BJ (cell line): ENCODE measurements at regions not wholly inside any gene's neighbourhood (a gene's known extent, or its start where the extent isn't known, plus 50 kb on each side); places are given as distances from the start of the nearest gene placed in this dataset.
A peak's percentile ranks its signal among the peaks of the same experiment; 100 is the strongest.

Experiments used
- CTCF ChIA-PET: fragments of 350-600 bp; formaldehyde crosslinking; extraction: SDS; loops from one replicate; lab custom pipeline; 2021; ENCODE audit warnings: antibody characterized with exemption, inconsistent platforms; lab: Yijun Ruan, JAX
- POLR2A ChIA-PET: fragments of 300-600 bp; sonication (Branson Sonifier 250); formaldehyde crosslinking; extraction: SDS; loops from one replicate; lab custom pipeline; 2021; ENCODE audit warnings: antibody characterized with exemption; lab: Charles Lee
- DNase-seq: peaks from one replicate; pipeline ENCODE4 v3.0.0-alpha.2; 2011; ENCODE audit warnings: low read depth
- H3K27me3 ChIP-seq: 2 replicates; pipeline ENCODE4 v1.6.0; 2011; ENCODE audit warnings: low read length; ENCODE audit not compliant: control insufficient read depth, insufficient read depth
- H3K36me3 ChIP-seq: 2 replicates; pipeline ENCODE4 v1.5.1; 2011; ENCODE audit warnings: low read length; ENCODE audit not compliant: control insufficient read depth, insufficient read depth
- H3K4me3 ChIP-seq: 2 replicates; pipeline ENCODE4 v1.5.1; 2011; ENCODE audit warnings: low read depth, mild to moderate bottlenecking, control low read depth, low read length
- CTCF ChIP-seq: IDR thresholded peaks from 2 replicates; pipeline ENCODE4 v1.5.1; 2011; ENCODE audit warnings: low read depth, mild to moderate bottlenecking, control low read depth, inconsistent platforms, low read length, moderate library complexity; ENCODE audit not compliant: insufficient read depth

DNA sequence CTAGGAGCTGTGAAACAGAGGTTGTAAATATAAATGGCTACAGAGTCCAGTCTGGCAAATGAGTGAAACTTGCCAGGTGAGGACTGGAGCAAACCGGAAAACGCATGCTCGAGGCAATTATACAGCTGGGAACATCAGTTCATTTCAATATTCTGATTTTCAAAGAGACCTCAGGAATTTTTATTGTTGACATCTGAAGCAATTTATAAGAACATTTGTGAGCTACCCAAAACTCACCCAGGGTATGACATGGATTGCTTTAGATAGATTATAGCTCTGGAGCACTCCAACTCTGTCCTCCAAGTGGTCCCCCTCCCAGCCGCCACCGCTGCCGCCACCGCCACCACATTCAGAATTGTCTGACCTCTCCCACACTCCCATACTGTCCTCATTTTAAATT lies 84.6 kb upstream of the GRAMD2B start:
- H3K36me3 ChIP-seq, result no peaks in the 10 kb centered on the region
- H3K27me3 ChIP-seq, result peaks cover 3% of the 10 kb centered on the region
- no peak for TF ChIP-seq CTCF
- POLR2A ChIA-PET, result interaction anchor here (1.0 kb wide), 1 partner anchor 16 kb away, joined by 3 read pairs; no protein-coding TSS in a partner anchor
- no peak for DNase-seq
- CTCF ChIA-PET, result interaction anchor here (0.8 to 5.1 kb wide), 13 partner anchors 10 to 464 kb away, joined by 3 to 52 read pairs (median 4); partner anchors contain the start of genes ALDH7A1 and PHAX
- H3K4me3 ChIP-seq, result no peak overlapping the region

DNA sequence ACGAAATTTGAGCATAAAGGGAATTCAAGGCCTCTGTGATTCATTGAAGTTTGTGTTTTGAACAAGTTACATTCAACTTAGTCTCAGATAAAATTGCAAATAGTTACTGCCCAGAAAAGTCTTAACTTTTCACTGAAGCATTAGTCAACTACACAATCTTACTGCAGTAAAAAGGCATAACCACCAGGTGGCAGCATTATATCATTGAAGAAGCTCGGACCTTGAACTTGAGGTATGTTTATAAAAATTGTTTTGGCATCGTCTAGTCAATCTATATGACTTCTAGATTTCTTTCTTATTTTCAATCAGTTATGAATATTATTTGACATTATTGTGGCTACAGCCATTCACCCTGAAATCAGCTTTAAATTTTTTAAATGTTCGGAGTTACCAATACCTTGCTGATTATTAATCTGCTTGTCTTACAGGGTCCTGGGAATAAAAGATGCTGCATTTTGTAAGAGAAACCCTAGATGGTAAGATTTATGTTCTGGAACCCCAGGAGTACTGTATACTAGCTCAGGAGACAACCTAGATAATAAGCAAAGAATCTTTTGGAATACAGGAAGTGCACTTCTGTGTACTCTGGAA lies 83.9 kb upstream of the GRAMD2B start:
- POLR2A ChIA-PET, result interaction anchor here (1.0 kb wide), 1 partner anchor 16 kb away, joined by 3 read pairs; no protein-coding TSS in a partner anchor
- peak; percentile 66 for TF ChIP-seq CTCF
- Histone ChIP-seq H3K4me3 (no peak overlapping the region), H3K36me3 (no peaks in the 10 kb centered on the region), H3K27me3 (no peaks in the 10 kb centered on the region)
- no peak for DNase-seq
- CTCF ChIA-PET, result interaction anchor here (0.7 to 5.1 kb wide), 12 partner anchors 11 to 264 kb away, joined by 3 to 52 read pairs (median 4); partner anchors contain the start of genes ALDH7A1 and PHAX

DNA sequence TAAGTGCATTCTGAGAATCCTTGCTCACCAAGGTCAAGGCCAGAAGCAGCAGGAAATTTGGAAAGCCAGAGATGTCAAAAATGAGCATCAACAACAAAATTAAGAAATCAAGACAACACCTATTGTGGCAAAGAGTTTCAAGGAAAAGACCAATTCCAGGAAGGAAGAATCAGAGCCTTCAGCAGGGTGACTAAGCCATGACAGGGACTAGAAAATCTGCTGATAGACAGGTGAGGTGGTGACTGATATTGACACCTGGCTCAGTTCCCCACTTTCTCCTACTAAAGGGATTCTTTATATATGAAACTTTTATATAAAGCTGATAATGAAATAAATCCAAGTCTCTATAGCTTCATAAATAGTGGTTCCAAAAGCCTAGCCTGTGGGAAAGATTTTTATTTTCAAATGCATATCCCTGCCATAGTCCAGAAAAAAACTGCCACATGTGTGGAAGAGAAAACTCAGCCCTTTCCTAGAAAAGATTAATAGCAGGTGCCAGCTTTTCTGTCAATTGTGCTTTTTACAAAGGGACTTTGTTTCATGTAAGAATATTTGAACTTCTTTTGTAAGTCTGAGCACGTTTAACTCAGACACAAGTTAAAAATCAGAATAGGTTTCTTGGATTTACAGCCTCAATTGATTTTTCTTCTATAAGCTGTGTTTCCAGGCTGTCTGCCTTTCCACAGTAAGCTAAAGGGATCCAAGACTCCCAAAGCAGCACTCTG lies 81.1 kb upstream of the GRAMD2B start:
- Histone ChIP-seq H3K4me3 (no peak overlapping the region), H3K36me3 (no peaks in the 10 kb centered on the region), H3K27me3 (no peaks in the 10 kb centered on the region)
- POLR2A ChIA-PET, result no interaction called here
- TF ChIP-seq CTCF, result no peak
- no peak for DNase-seq
- CTCF ChIA-PET, result interaction anchor here (1.0 to 5.1 kb wide), 6 partner anchors 11 to 259 kb away, joined by 3 to 27 read pairs (median 4); partner anchors contain the start of genes ALDH7A1 and PHAX

- H3K36me3 ChIP-seq, result no peaks in the 10 kb centered on the region
- no peak for DNase-seq
- CTCF ChIA-PET, result interaction anchor here (4.8 to 7.2 kb wide), 2 partner anchors 11 to 190 kb away, joined by 30 to 44 read pairs; no protein-coding TSS in a partner anchor
- no peaks in the 10 kb centered on the region for H3K27me3 ChIP-seq
- no peak for TF ChIP-seq CTCF
- POLR2A ChIA-PET, result no interaction called here
- no peak overlapping the region for H3K4me3 ChIP-seq
Observed at GRCh38 chr5:126348855-126349635, 74.2 kb upstream of the GRAMD2B start.

DNA sequence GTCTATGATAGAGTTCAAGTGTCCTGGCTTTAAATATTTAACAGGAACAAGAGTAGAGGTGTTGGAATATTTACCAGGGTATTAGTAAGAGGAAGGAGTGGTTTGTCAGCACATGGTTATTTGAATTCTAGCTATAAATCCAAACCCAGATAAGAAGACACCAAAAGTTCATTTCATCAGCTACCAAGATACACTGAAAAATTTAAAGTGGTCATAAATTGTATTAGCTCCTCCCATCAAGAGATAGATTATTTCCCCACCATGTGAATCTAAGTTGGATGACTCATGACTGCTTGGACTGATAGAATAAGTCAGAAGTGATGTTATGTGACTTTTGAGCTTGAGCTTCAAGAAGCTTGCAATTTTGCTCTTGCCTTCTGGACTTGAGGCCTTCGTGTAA lies 72.1 kb upstream of the GRAMD2B start:
- POLR2A ChIA-PET, result interaction anchor here (1.5 kb wide), 1 partner anchor 53 kb away, joined by 4 read pairs; no protein-coding TSS in a partner anchor
- CTCF ChIA-PET, result interaction anchor here (0.6 to 7.2 kb wide), 10 partner anchors 11 to 610 kb away, joined by 3 to 44 read pairs (median 5); partner anchors contain the start of genes ALDH7A1 and PHAX
- H3K36me3 ChIP-seq, result no peaks in the 10 kb centered on the region
- no peaks in the 10 kb centered on the region for H3K27me3 ChIP-seq
- DNase-seq, result peak; percentile 79
- no peak overlapping the region for H3K4me3 ChIP-seq
- no peak for TF ChIP-seq CTCF
